Coronary artery (tissue), 2 donors: ENCODE measurements at regions not wholly inside any gene's neighbourhood (a gene's known extent, or its start where the extent isn't known, plus 50 kb on each side); places are given as distances from the start of the nearest gene placed in this dataset.

ENCODE experiments used
- DNase-seq: peaks from one replicate; pipeline ENCODE4 v3.0.0-alpha.2; 2017; ENCODE audit warnings: low spot score
- H3K27ac ChIP-seq, 2 donors: fragments of 200-600 bp; sonication (generic); one replicate each; pipeline ENCODE4 v1.5.1; 2016 to 2019
- H3K4me3 ChIP-seq: fragments of 200-600 bp; sonication (generic); 2 replicates; pipeline ENCODE4 v1.5.1; 2016; ENCODE audit warnings: mild to moderate bottlenecking, moderate library complexity
- CTCF ChIP-seq: fragments of 200-600 bp; sonication (generic); IDR thresholded peaks from one replicate; pipeline ENCODE4 v1.5.1; 2019; ENCODE audit warnings: antibody characterized with exemption

GRCh38 chr10:28241741-28242399 lies 61.0 kb downstream of the MPP7 start:
- peak; percentile 86 for TF ChIP-seq CTCF
- H3K4me3 ChIP-seq = peak overlapping the region; percentile 5
- no peak overlapping the region for H3K27ac ChIP-seq
- no peak for DNase-seq

DNA sequence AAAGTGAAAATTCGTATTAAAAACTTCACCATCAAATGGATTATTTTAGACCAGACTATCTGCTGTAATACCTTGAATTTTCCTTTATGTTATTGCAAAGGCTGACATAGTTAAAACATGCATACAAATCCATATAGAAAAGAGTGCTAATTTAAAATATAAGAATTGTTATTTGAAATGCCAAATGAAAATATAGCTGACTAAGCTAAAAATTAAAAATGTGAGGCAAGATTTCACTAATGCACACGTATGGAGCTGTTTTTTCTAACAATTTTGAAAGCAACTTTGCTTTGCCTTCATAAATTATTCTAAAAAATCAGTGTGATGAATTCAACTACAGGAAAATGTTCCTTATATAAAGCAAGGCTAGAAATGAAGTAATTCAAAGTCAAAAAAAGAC lies 62.5 kb downstream of the MPP7 start:
- DNase-seq = no peak
- TF ChIP-seq CTCF = no peak
- H3K27ac ChIP-seq = no peak overlapping the region
- H3K4me3 ChIP-seq = no peak overlapping the region

DNA sequence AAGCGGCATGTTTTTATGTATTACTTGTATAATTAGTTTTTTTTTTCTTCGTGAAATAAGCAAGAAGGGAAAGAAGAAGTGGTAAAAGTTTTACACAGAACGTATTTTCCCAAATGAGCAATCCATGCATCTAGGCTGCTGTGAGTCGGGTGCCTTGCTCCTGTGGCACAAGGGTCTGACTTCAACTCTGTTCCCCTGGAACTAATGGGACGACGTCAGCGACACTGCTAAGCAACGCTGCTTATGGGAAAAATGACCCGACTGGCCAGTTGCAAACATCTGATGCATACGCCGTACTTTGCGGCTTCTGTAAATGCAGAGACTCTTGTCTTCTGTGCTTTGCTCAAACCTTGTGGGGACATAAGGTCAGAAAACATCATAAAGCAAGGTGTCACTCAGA lies 66.3 kb downstream of the MPP7 start:
- DNase-seq = no peak
- Histone ChIP-seq H3K4me3 (no peak overlapping the region), H3K27ac (no peak overlapping the region)
- no peak for TF ChIP-seq CTCF

DNA sequence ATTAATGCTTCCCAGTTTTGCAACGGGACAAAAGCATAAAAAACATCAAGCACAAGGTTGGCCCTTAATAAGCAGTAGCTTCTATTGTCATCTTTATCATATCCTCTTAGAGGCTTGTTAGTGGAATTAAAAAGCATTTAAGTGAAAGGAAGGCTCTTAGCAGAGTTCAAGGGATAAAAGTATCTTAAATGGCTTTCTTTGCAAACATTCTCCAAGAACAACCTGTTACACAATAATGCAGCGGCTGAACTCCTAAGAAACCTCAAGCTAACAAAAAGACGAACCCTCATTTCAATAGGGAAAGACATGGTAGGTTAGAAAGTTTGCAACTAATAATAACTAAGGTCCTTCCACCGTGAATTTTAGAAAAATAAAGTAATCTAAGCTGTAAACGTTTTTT lies 82.1 kb downstream of the MPP7 start:
- no peak for TF ChIP-seq CTCF
- no peak overlapping the region for H3K27ac ChIP-seq
- H3K4me3 ChIP-seq = no peak overlapping the region
- no peak for DNase-seq

DNA sequence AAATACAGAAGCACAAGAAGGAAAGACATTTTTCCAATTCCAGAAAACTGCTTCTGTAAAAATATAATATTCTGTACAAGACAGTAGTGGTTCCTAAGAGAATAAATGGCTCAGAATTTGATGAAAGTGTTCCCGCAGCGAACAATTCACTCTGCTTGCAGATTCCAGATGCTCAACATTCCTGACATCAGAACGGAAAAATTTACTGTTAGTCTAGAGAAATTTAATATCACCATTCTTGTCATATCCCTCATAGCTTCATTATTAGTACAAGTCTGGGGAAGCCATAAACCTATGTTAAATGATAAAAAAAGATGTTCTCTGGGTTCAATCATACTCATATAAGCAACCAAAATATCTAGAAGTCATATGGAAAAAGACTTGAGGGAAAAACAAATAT lies 83.6 kb downstream of the MPP7 start:
- H3K27ac ChIP-seq = no peak overlapping the region
- H3K4me3 ChIP-seq = no peak overlapping the region
- no peak for DNase-seq
- no peak for TF ChIP-seq CTCF

DNA sequence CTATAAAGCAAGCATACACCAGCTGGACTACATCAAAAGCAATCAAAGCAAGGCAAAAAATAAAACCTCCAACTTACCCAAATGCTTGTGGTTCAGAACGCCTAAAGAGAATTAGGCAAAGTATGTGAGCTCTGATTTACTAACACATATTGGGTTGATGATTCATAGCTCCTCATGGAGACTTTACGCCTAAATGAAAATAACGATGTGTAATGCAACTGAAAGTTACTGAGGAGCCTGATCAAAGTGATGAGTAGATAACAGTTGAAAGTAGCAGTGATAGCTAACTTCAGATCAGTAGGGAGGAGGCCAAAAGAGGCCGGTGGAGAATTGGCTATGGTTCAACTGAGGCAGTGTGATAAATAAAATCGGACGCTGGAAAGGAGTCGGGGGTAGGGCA lies 85.0 kb downstream of the MPP7 start:
- Histone ChIP-seq H3K4me3 (peak overlapping the region; percentile 47), H3K27ac (no peak overlapping the region)
- no peak for TF ChIP-seq CTCF
- no peak for DNase-seq

- Histone ChIP-seq H3K27ac (no peak overlapping the region), H3K4me3 (no peak overlapping the region)
- no peak for DNase-seq
- no peak for TF ChIP-seq CTCF
Observed at GRCh38 chr10:28215930-28216329, 86.9 kb downstream of the MPP7 start.
